ENCODE measurements at regions not wholly inside any gene's neighbourhood (a gene's known extent, or its start where the extent isn't known, plus 50 kb on each side); places are given as distances from the start of the nearest gene placed in this dataset.

- no peak for DNase-seq (ENCODE audit: low spot score in 2 of 2)
- H3K4me3 ChIP-seq: peak overlapping the region; percentile 19
- H3K27me3 ChIP-seq: no peaks in the 10 kb centered on the region
- H3K9me3 ChIP-seq: no peaks in the 10 kb centered on the region
- peak overlapping the region; percentile 68 for H3K27ac ChIP-seq
- WGBS: 55% methylated on average over 19 of the region's 23 CpGs
- TF ChIP-seq EP300 (IDR thresholded peaks at IDR 0.05): no peak
- no peak for TF ChIP-seq POLR2AphosphoS5 (IDR thresholded peaks at IDR 0.05)
- no peaks in the 10 kb centered on the region for H3K36me3 ChIP-seq
- peaks cover 13% of the 10 kb centered on the region for H3K4me1 ChIP-seq
These were observed 80.7 kb downstream of the C9orf152 start for GRCh38 chr9:110126986-110127864.

- Histone ChIP-seq H3K36me3 (no peaks in the 10 kb centered on the region), H3K27me3 (no peaks in the 10 kb centered on the region), H3K9me3 (no peaks in the 10 kb centered on the region), H3K4me1 (peaks cover 18% of the 10 kb centered on the region), H3K4me3 (no peak overlapping the region), H3K27ac (peak overlapping the region; percentile 68)
- DNase-seq (ENCODE audit: low spot score in 2 of 2): no peak
- WGBS: 74% methylated on average over 7 of the region's 7 CpGs
- TF ChIP-seq POLR2A (IDR thresholded peaks at IDR 0.05): no peak
- no peak for TF ChIP-seq EP300 (IDR thresholded peaks at IDR 0.05)
- no peak for TF ChIP-seq CTCF (IDR thresholded peaks at IDR 0.05)
- TF ChIP-seq POLR2AphosphoS5 (IDR thresholded peaks at IDR 0.05): no peak
These were observed 79.2 kb downstream of the C9orf152 start for GRCh38 chr9:110128664-110129329.

GRCh38 chr9:110129425-110129824 is 78.5 kb downstream of the C9orf152 start:
- TF ChIP-seq POLR2A (IDR thresholded peaks at IDR 0.05): no peak
- no peak for TF ChIP-seq EP300 (IDR thresholded peaks at IDR 0.05)
- TF ChIP-seq CTCF (IDR thresholded peaks at IDR 0.05): no peak
- TF ChIP-seq POLR2AphosphoS5 (IDR thresholded peaks at IDR 0.05): no peak
- Histone ChIP-seq H3K4me3 (no peak overlapping the region), H3K9me3 (no peaks in the 10 kb centered on the region), H3K4me1 (peaks cover 16% of the 10 kb centered on the region), H3K27me3 (no peaks in the 10 kb centered on the region), H3K27ac (peak overlapping the region; percentile 68), H3K36me3 (no peaks in the 10 kb centered on the region)
- DNase-seq (ENCODE audit: low spot score in 2 of 2): no peak
- WGBS: 81% methylated on average over 1 of the region's 1 CpG

GRCh38 chr9:110130211-110130610 is 77.7 kb downstream of the C9orf152 start:
- TF ChIP-seq POLR2A (IDR thresholded peaks at IDR 0.05): no peak
- DNase-seq (ENCODE audit: low spot score in 2 of 2): no peak
- Histone ChIP-seq H3K36me3 (no peaks in the 10 kb centered on the region), H3K27ac (no peak overlapping the region), H3K27me3 (no peaks in the 10 kb centered on the region), H3K9me3 (no peaks in the 10 kb centered on the region), H3K4me3 (no peak overlapping the region), H3K4me1 (peaks cover 12% of the 10 kb centered on the region)
- WGBS: 82% methylated on average over 3 of the region's 3 CpGs

GRCh38 chr9:110130791-110131416 is 77.1 kb downstream of the C9orf152 start:
- H3K27ac ChIP-seq: no peak overlapping the region

More at GRCh38 chr9:110130791-110131416, 77.1 kb downstream of the C9orf152 start:
- peaks cover 12% of the 10 kb centered on the region for H3K4me1 ChIP-seq
- H3K4me3 ChIP-seq: no peak overlapping the region
- no peak for DNase-seq (ENCODE audit: low spot score in 2 of 2)
- no peaks in the 10 kb centered on the region for H3K9me3 ChIP-seq
- no peaks in the 10 kb centered on the region for H3K27me3 ChIP-seq
- TF ChIP-seq POLR2AphosphoS5 (IDR thresholded peaks at IDR 0.05) (no peak), POLR2A (IDR thresholded peaks at IDR 0.05) (no peak), EP300 (IDR thresholded peaks at IDR 0.05) (no peak), CTCF (IDR thresholded peaks at IDR 0.05) (no peak)
- 86% methylated on average over 6 of the region's 6 CpGs for WGBS
- no peaks in the 10 kb centered on the region for H3K36me3 ChIP-seq
